ENCODE measurements at regions not wholly inside any gene's neighbourhood (a gene's known extent, or its start where the extent isn't known, plus 50 kb on each side); places are given as distances from the start of the nearest gene placed in this dataset.
A peak's percentile ranks its signal among the peaks of the same experiment; 100 is the strongest.

DNA sequence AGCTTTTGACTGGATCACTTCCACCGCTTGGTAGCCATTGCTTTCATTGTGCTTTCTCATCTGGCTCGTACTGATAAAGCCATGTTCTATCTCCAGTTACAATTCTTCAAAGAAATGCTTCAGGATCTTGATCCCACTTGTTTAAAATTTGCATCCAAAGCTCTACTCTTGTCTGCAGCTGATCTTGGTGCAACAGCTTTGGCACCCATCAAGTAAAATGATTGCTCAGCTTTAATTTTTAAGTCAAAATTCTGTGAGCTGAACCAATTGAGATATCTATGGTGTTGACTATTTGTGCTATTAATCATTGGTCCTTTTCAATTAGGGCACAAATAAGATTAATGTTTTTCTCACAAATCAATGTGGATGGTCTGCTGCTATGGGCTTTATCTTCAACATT lies 54.8 kb upstream of the DUSP10 start:
- in situ Hi-C loops (cut with MboI; ENCODE audit: low sequenced_read_pairs, unreplicated experiment): no loop called here
- DNase-seq (ENCODE audit: low spot score): no peak
- no peak for TF ChIP-seq CTCF (IDR thresholded peaks at IDR 0.05; ENCODE audit: borderline replicate concordance, control extremely low read depth, extremely low read depth, insufficient read depth, missing control alignments)

DNA sequence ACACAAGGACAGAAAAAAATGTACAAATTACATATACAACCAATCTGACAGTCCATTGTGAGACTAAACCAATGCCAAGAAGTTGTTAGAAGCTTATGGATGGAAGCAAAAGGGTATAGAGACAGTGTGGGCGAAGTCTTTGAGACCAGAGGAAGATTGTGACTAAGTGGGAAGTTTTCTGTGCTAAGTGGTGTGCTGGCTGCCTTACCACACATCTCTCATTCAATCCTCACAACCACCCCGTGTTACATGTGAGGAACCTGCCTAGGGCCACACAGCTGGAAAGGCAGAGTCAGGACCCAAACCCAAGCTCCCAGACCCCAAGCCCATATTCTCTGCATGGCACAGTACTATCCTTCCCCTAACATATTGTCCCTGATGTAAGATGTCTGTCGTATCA lies 53.5 kb upstream of the DUSP10 start:
- no peak for TF ChIP-seq CTCF (IDR thresholded peaks at IDR 0.05; ENCODE audit: borderline replicate concordance, control extremely low read depth, extremely low read depth, insufficient read depth, missing control alignments)
- in situ Hi-C loops (cut with MboI; ENCODE audit: low sequenced_read_pairs, unreplicated experiment): no loop called here
- no peak for DNase-seq (ENCODE audit: low spot score)

GRCh38 chr1:221794935-221795334 lies 53.0 kb upstream of the DUSP10 start:
- in situ Hi-C loops (cut with MboI; ENCODE audit: low sequenced_read_pairs, unreplicated experiment): no loop called here
- no peak for DNase-seq (ENCODE audit: low spot score)
- TF ChIP-seq CTCF (IDR thresholded peaks at IDR 0.05; ENCODE audit: borderline replicate concordance, control extremely low read depth, extremely low read depth, insufficient read depth, missing control alignments): no peak

- DNase-seq (ENCODE audit: low spot score): peak; percentile 39
- no peak for TF ChIP-seq CTCF (IDR thresholded peaks at IDR 0.05; ENCODE audit: borderline replicate concordance, control extremely low read depth, extremely low read depth, insufficient read depth, missing control alignments)
- in situ Hi-C loops (cut with MboI; ENCODE audit: low sequenced_read_pairs, unreplicated experiment): no loop called here
Measured at GRCh38 chr1:221794079-221794670, 52.3 kb upstream of the DUSP10 start.

GRCh38 chr1:221793439-221794078 lies 51.7 kb upstream of the DUSP10 start:
- TF ChIP-seq CTCF (IDR thresholded peaks at IDR 0.05; ENCODE audit: borderline replicate concordance, control extremely low read depth, extremely low read depth, insufficient read depth, missing control alignments): no peak
- in situ Hi-C loops (cut with MboI; ENCODE audit: low sequenced_read_pairs, unreplicated experiment): no loop called here
- peak; percentile 44 for DNase-seq (ENCODE audit: low spot score)

DNA sequence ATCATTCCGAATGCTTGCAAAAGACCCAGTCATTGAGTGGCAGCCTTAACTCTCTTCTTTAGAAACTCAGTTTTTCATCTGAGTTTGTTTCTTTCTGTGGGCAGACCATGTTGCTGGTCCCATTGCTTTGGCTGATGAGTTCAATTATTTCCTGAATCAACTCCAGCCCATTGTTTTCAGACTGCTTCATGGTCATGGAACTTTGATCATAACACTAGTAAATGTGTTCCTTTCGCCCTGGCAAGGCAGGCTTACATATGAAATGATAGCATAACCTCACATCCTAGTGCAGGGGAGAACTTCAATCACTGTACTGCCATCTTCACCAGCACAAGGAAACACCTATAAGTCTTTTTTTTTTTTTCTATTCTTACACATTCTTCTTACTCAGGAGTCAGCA lies 50.0 kb upstream of the DUSP10 start:
- in situ Hi-C loops (cut with MboI; ENCODE audit: low sequenced_read_pairs, unreplicated experiment): no loop called here
- no peak for DNase-seq (ENCODE audit: low spot score)
- TF ChIP-seq CTCF (IDR thresholded peaks at IDR 0.05; ENCODE audit: borderline replicate concordance, control extremely low read depth, extremely low read depth, insufficient read depth, missing control alignments): no peak

All from GM13976 (cell line).